K562 (cell line): ENCODE measurements at regions not wholly inside any gene's neighbourhood (a gene's known extent, or its start where the extent isn't known, plus 50 kb on each side); places are given as distances from the start of the nearest gene placed in this dataset.

Source experiments
- CCAR2 ChIP-seq: fragments of 200-400 bp; formaldehyde crosslinking; IDR thresholded peaks from 2 replicates; pipeline ENCODE4 v1.6.1; 2017; ENCODE audit warnings: mild to moderate bottlenecking, low read depth, low read length
- TCF7 ChIP-seq: sonication (generic); IDR thresholded peaks from 2 replicates; pipeline ENCODE4 v1.6.1; 2016; ENCODE audit warnings: antibody characterized with exemption, borderline replicate concordance
- TF ChIP-seq, protein P1 (sequence below): fragments of 450-650 bp; IDR thresholded peaks from 2 replicates; pipeline ENCODE4 v1.7.0; 2016; ENCODE audit warnings: borderline replicate concordance
- TF ChIP-seq, protein P2 (sequence below): sonication (generic); formaldehyde crosslinking; IDR thresholded peaks from 2 replicates; pipeline ENCODE4 v1.8.0; 2023; ENCODE audit warnings: mild to moderate bottlenecking, missing genetic modification reagents
- TF ChIP-seq, protein P3 (sequence below): fragments of 200-800 bp; sonication (Bioruptor generic); IDR thresholded peaks from 2 replicates; pipeline ENCODE4 v1.6.1; 2016; ENCODE audit warnings: missing genetic modification characterization, missing compliant biosample characterization

DNA sequence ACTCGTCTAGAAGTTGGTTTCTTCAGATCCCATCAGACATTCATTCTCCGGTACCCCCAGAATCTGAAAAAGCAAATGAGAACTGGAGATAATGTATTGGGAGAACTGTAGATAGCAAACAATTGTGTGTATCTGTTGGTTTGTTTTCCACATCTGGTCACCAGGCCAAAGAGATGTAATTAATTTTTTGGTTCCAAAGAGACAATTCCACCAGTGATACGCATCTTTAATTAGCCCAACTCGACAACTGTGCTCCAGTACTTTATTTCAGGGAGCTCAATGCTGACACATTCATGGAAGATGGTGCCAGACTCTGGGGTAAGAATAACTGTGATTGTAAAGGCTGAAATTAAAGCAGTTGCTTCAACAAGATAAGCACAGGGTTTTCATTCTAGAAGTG is 74.5 kb downstream of the NPTX2 start (continued):
- TF ChIP-seq, protein P1, sequence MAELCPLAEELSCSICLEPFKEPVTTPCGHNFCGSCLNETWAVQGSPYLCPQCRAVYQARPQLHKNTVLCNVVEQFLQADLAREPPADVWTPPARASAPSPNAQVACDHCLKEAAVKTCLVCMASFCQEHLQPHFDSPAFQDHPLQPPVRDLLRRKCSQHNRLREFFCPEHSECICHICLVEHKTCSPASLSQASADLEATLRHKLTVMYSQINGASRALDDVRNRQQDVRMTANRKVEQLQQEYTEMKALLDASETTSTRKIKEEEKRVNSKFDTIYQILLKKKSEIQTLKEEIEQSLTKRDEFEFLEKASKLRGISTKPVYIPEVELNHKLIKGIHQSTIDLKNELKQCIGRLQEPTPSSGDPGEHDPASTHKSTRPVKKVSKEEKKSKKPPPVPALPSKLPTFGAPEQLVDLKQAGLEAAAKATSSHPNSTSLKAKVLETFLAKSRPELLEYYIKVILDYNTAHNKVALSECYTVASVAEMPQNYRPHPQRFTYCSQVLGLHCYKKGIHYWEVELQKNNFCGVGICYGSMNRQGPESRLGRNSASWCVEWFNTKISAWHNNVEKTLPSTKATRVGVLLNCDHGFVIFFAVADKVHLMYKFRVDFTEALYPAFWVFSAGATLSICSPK, result no peak
- TF ChIP-seq TCF7 (no peak), CCAR2 (no peak)
- TF ChIP-seq, protein P2, sequence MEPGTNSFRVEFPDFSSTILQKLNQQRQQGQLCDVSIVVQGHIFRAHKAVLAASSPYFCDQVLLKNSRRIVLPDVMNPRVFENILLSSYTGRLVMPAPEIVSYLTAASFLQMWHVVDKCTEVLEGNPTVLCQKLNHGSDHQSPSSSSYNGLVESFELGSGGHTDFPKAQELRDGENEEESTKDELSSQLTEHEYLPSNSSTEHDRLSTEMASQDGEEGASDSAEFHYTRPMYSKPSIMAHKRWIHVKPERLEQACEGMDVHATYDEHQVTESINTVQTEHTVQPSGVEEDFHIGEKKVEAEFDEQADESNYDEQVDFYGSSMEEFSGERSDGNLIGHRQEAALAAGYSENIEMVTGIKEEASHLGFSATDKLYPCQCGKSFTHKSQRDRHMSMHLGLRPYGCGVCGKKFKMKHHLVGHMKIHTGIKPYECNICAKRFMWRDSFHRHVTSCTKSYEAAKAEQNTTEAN, result no peak
- TF ChIP-seq, protein P3, sequence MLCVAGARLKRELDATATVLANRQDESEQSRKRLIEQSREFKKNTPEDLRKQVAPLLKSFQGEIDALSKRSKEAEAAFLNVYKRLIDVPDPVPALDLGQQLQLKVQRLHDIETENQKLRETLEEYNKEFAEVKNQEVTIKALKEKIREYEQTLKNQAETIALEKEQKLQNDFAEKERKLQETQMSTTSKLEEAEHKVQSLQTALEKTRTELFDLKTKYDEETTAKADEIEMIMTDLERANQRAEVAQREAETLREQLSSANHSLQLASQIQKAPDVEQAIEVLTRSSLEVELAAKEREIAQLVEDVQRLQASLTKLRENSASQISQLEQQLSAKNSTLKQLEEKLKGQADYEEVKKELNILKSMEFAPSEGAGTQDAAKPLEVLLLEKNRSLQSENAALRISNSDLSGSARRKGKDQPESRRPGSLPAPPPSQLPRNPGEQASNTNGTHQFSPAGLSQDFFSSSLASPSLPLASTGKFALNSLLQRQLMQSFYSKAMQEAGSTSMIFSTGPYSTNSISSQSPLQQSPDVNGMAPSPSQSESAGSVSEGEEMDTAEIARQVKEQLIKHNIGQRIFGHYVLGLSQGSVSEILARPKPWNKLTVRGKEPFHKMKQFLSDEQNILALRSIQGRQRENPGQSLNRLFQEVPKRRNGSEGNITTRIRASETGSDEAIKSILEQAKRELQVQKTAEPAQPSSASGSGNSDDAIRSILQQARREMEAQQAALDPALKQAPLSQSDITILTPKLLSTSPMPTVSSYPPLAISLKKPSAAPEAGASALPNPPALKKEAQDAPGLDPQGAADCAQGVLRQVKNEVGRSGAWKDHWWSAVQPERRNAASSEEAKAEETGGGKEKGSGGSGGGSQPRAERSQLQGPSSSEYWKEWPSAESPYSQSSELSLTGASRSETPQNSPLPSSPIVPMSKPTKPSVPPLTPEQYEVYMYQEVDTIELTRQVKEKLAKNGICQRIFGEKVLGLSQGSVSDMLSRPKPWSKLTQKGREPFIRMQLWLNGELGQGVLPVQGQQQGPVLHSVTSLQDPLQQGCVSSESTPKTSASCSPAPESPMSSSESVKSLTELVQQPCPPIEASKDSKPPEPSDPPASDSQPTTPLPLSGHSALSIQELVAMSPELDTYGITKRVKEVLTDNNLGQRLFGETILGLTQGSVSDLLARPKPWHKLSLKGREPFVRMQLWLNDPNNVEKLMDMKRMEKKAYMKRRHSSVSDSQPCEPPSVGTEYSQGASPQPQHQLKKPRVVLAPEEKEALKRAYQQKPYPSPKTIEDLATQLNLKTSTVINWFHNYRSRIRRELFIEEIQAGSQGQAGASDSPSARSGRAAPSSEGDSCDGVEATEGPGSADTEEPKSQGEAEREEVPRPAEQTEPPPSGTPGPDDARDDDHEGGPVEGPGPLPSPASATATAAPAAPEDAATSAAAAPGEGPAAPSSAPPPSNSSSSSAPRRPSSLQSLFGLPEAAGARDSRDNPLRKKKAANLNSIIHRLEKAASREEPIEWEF (CRISPR knock-in tag), result no peak
- TF ChIP-seq, all 486 proteins: peak for 0
